Endothelial cell of umbilical vein (primary cell): ENCODE measurements at regions not wholly inside any gene's neighbourhood (a gene's known extent, or its start where the extent isn't known, plus 50 kb on each side); places are given as distances from the start of the nearest gene placed in this dataset.

ENCODE experiments used
- BruUV-seq: library from RNA; stranded (reverse); fragments of 400-500 nt; replicated peaks from 2 replicates; lab custom pipeline; 2021; lab: Mats Ljungman, UMichigan
- CTCF ChIA-PET: fragments of 300-600, 350-600 bp; sonication (Branson Sonifier 250); formaldehyde crosslinking; loops from one replicate; lab custom pipeline; 2021; ENCODE audit warnings: antibody characterized with exemption, inconsistent platforms; lab: Charles Lee
- POLR2A ChIA-PET: fragments of 300-600, 350-600 bp; sonication (Branson Sonifier 250); formaldehyde crosslinking; loops from one replicate; lab custom pipeline; 2021; ENCODE audit warnings: antibody characterized with exemption, inconsistent platforms; lab: Charles Lee
- DNase-seq: peaks from one replicate; pipeline ENCODE4 v3.0.0-alpha.2; 2011; ENCODE audit warnings: low read depth, low spot score
- FAIRE-seq: peaks from 2 replicates; lab custom pipeline; 2011; peaks lifted over from hg19 to GRCh38; lab: Jason Lieb, UNC
- H2AFZ ChIP-seq: 2 replicates; pipeline ENCODE4 v1.6.0; 2012; ENCODE audit warnings: low read depth, low read length, control low read depth, inconsistent platforms
- H3K27ac ChIP-seq: 2 replicates; pipeline ENCODE4 v1.5.1; 2011; ENCODE audit warnings: low read depth, mild to moderate bottlenecking, control low read depth, low read length, moderate library complexity; ENCODE audit not compliant: insufficient read depth
- H3K27me3 ChIP-seq, 2 experiments: 2 replicates each; pipeline versions ENCODE4 v1.6.0 to v1.6.1; 2011; ENCODE audit warnings: low read length in 2 of 2, mixed read lengths in 1 of 2; ENCODE audit not compliant: control insufficient read depth in 2 of 2, insufficient read depth in 2 of 2
- H3K36me3 ChIP-seq, 2 experiments: 2 replicates in 1 of 2; 3 replicates in 1 of 2; pipeline ENCODE4 v1.5.1; 2011; ENCODE audit warnings: low read length in 2 of 2, mild to moderate bottlenecking in 1 of 2, moderate library complexity in 1 of 2; ENCODE audit not compliant: control insufficient read depth in 2 of 2, insufficient read depth in 2 of 2; ENCODE audit errors: extremely low read depth in 1 of 2
- H3K4me1 ChIP-seq: 3 replicates; pipeline ENCODE4 v1.5.1; 2011; ENCODE audit warnings: mild to moderate bottlenecking, low read length; ENCODE audit not compliant: control insufficient read depth, insufficient read depth; ENCODE audit errors: extremely low read depth
- H3K4me2 ChIP-seq: 2 replicates; pipeline ENCODE4 v1.6.1; 2011; ENCODE audit warnings: low read length, control low read depth, mixed read lengths; ENCODE audit not compliant: insufficient read depth
- H3K4me3 ChIP-seq, 3 experiments: fragments of 200-600 bp in 1 of 3; sonication (generic), shearing (Covaris generic) in 1 of 3; replicated peaks in 1 of 3; 2 replicates each; pipeline ENCODE4 v1.5.1; 2011 to 2016; ENCODE audit warnings: control low read depth in 3 of 3, low read length in 3 of 3, mild to moderate bottlenecking in 2 of 3, inconsistent platforms in 1 of 3, low read depth in 1 of 3, moderate library complexity in 1 of 3; ENCODE audit not compliant: insufficient read depth in 1 of 3
- H3K79me2 ChIP-seq: 2 replicates; pipeline ENCODE4 v1.6.0; 2012; ENCODE audit warnings: low read length, inconsistent platforms; ENCODE audit not compliant: control insufficient read depth, insufficient read depth
- H3K9ac ChIP-seq: replicated peaks from 2 replicates; pipeline ENCODE3; 2011; ENCODE audit warnings: low read length, control low read depth; ENCODE audit not compliant: insufficient read depth; ENCODE audit errors: extremely low read depth
- H3K9me1 ChIP-seq: replicated peaks from 3 replicates; pipeline ENCODE4 v1.6.0; 2011; ENCODE audit warnings: mild to moderate bottlenecking, low read length; ENCODE audit not compliant: control insufficient read depth, insufficient read depth; ENCODE audit errors: extremely low read depth
- H3K9me3 ChIP-seq: replicated peaks from 2 replicates; pipeline ENCODE4 v1.5.1; 2012; ENCODE audit warnings: low read length, inconsistent platforms; ENCODE audit not compliant: control insufficient read depth, insufficient read depth
- H4K20me1 ChIP-seq: replicated peaks from 2 replicates; pipeline ENCODE3; 2011; ENCODE audit warnings: mild to moderate bottlenecking, low read length; ENCODE audit not compliant: control insufficient read depth, insufficient read depth; ENCODE audit errors: extremely low read depth
- EZH2 ChIP-seq: IDR thresholded peaks from 2 replicates; pipeline ENCODE4 v1.6.1; 2012; ENCODE audit warnings: borderline replicate concordance, low read depth, mild to moderate bottlenecking, moderate library complexity, low read length, inconsistent platforms; ENCODE audit not compliant: severe bottlenecking
- FOS ChIP-seq: IDR thresholded peaks from 2 replicates; pipeline ENCODE4 v1.6.1; 2011; ENCODE audit warnings: mild to moderate bottlenecking, low read length, moderate library complexity, borderline replicate concordance; ENCODE audit not compliant: insufficient read depth
- GATA2 ChIP-seq: IDR thresholded peaks from 2 replicates; pipeline ENCODE4 v1.7.0; 2011; ENCODE audit warnings: low read depth, mild to moderate bottlenecking, moderate library complexity, mixed read lengths, low read length; ENCODE audit not compliant: insufficient read length, insufficient read depth
- JUN ChIP-seq: IDR thresholded peaks from 2 replicates; pipeline ENCODE4 v1.6.1; 2011; ENCODE audit warnings: borderline replicate concordance, low read depth; ENCODE audit not compliant: insufficient read length, insufficient read depth
- MYC ChIP-seq: IDR thresholded peaks from one replicate; pipeline ENCODE4 v1.6.1; 2011; ENCODE audit warnings: mild to moderate bottlenecking, low read depth, low read length
- POLR2A ChIP-seq: IDR thresholded peaks from 2 replicates; pipeline ENCODE4 v1.6.1; 2012; ENCODE audit warnings: low read depth, mild to moderate bottlenecking, control low read depth, low read length
- POLR2AphosphoS5 ChIP-seq: IDR thresholded peaks from 2 replicates; pipeline ENCODE4 v1.6.1; 2012; ENCODE audit warnings: low read depth, mild to moderate bottlenecking, control low read depth, low read length, moderate library complexity; ENCODE audit not compliant: insufficient read depth
- dilution Hi-C: fragments of 300-500 bp; cut with MboI; formaldehyde crosslinking; loops from one replicate; pipeline ENCODE4 v1.15.0; 2019; ENCODE audit warnings: low sequenced_read_pairs; ENCODE audit not compliant: extremely low pct_ligation_motif_present
- intact Hi-C: fragments of 100-400 bp; cut with micrococcal nuclease; formaldehyde crosslinking; loops from one replicate; pipeline ENCODE4 v1.10.0; 2022
- TF ChIP-seq, protein P1 (sequence below): IDR thresholded peaks from 2 replicates; pipeline ENCODE4 v1.6.1; 2011; ENCODE audit not compliant: insufficient read depth, insufficient read length
- TF ChIP-seq, protein P2 (sequence below), 2 donors: IDR thresholded peaks; 1 replicate in 1 of 2; 2 replicates in 1 of 2; pipeline ENCODE4 v1.5.1; 2011; ENCODE audit warnings: low read length in 2 of 2, mild to moderate bottlenecking in 2 of 2, moderate library complexity in 2 of 2, control low read depth in 1 of 2, inconsistent platforms in 1 of 2, low read depth in 1 of 2; ENCODE audit not compliant: insufficient read depth in 1 of 2; ENCODE audit errors: extremely low read depth in 1 of 2

DNA sequence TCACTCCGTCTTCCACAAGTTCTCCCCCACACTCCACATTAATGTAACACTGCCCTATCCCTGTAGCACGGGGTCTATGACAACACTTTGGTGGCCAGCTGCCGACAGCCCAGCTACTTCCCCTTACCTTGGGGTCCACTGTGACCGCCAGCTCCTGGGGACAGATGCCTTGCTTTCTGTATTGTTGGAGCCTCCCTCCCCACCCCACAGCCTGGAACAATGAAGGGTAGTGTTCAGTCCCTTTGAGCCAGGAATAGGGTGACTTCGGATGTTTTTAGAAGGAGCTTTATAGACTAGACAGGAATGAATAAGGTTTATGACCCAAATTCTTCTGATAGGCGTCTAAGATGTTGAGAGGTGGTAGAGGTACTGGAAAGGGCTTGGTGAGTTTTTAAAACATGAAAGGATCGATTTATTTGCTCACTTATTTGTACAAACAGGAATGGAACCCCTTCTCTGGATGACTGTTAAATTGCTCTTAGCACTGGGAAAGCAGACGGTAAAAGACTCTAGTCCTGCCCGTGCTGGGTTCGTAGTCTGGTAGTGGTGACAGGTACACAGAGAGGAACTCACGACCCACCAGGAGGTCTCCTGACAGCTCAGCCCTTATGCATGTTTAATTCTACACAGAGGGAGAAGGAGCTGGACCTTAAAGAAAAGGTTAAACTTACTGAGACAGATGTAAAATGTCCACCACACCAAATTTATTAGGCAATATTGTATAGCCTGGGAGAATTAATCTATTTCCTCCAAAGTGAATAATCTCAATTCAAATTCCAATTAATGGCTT lies 90.9 kb downstream of the MYCN start:
- peaks cover 3% of the 10 kb centered on the region for H3K9me3 ChIP-seq
- H3K4me1 ChIP-seq: no peaks in the 10 kb centered on the region
- POLR2A ChIA-PET: no interaction called here
- CTCF ChIA-PET: no interaction called here
- H2AFZ ChIP-seq: no peak overlapping the region
- no peak for FAIRE-seq
- no peak overlapping the region for H3K27ac ChIP-seq
- dilution Hi-C loops (no loop called here), intact Hi-C loops (no loop called here)
- no peaks in the 10 kb centered on the region for H3K27me3 ChIP-seq
- no TSS peak for BruUV-seq
- TF ChIP-seq EZH2 (no peak), JUN (no peak), POLR2AphosphoS5 (no peak), POLR2A (no peak), FOS (no peak), MYC (no peak), GATA2 (no peak)
- TF ChIP-seq, protein P1, sequence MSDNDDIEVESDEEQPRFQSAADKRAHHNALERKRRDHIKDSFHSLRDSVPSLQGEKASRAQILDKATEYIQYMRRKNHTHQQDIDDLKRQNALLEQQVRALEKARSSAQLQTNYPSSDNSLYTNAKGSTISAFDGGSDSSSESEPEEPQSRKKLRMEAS: no peak
- TF ChIP-seq, protein P2, sequence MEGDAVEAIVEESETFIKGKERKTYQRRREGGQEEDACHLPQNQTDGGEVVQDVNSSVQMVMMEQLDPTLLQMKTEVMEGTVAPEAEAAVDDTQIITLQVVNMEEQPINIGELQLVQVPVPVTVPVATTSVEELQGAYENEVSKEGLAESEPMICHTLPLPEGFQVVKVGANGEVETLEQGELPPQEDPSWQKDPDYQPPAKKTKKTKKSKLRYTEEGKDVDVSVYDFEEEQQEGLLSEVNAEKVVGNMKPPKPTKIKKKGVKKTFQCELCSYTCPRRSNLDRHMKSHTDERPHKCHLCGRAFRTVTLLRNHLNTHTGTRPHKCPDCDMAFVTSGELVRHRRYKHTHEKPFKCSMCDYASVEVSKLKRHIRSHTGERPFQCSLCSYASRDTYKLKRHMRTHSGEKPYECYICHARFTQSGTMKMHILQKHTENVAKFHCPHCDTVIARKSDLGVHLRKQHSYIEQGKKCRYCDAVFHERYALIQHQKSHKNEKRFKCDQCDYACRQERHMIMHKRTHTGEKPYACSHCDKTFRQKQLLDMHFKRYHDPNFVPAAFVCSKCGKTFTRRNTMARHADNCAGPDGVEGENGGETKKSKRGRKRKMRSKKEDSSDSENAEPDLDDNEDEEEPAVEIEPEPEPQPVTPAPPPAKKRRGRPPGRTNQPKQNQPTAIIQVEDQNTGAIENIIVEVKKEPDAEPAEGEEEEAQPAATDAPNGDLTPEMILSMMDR (IDR thresholded peaks at IDR 0.05; ENCODE audit: extremely low read depth in 1 of 2, insufficient read depth in 1 of 2, low read depth in 1 of 2, low read length in 2 of 2): no peak
- no peak overlapping the region for H3K9ac ChIP-seq
- H3K79me2 ChIP-seq: no peaks in the 10 kb centered on the region
- H3K4me2 ChIP-seq: no peak overlapping the region
- H3K36me3 ChIP-seq: no peaks in the 10 kb centered on the region
- H4K20me1 ChIP-seq: no peaks in the 10 kb centered on the region
- no peak for DNase-seq
- no peak overlapping the region for H3K4me3 ChIP-seq
- H3K9me1 ChIP-seq: no peaks in the 10 kb centered on the region
